HG03521 (cell line): ENCODE measurements at regions not wholly inside any gene's neighbourhood (a gene's known extent, or its start where the extent isn't known, plus 50 kb on each side); places are given as distances from the start of the nearest gene placed in this dataset.
"Not testable (repeated sequence)": the region's sequence is repeated elsewhere in the genome, so short reads cannot be mapped to it uniquely, and the experiment has no call there.

Experiments
- ATAC-seq: cut with Tn5 transposase; IDR thresholded peaks from one replicate; pipeline ENCODE4 v1.9.1; 2021; ENCODE audit warnings: mild to moderate bottlenecking, moderate library complexity; ENCODE audit not compliant: unreplicated experiment

GRCh38 chr11:34001557-34002064, 49.9 kb upstream of the CAPRIN1 start:
- no peak for ATAC-seq

DNA sequence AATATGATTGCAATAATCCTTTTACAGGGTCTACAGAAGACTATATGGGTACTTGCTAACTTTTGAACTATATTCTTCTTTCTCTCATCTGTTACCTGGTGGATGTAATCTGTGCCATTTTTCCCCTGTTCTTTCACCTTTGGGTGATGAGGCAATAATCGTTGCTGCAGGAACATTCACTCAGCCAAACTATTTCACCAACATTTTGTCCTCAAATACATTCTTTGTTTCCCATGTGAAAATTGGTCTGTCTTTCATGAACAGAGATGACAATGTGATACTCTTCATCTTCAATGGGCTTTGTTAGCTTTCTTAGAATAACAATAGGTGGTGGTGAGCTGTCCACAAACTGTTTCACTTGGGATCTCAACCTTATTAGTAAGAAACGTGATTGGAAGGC, 52.1 kb upstream of the CAPRIN1 start:
- ATAC-seq = no peak

- no peak for ATAC-seq
Observed at GRCh38 chr11:33997584-33998251, 53.8 kb upstream of the CAPRIN1 start.

GRCh38 chr11:33996498-33997454, 54.8 kb upstream of the CAPRIN1 start:
- peak; percentile 75 for ATAC-seq

- ATAC-seq = no peak
Observed at GRCh38 chr11:33994937-33995336, 56.6 kb upstream of the CAPRIN1 start.

GRCh38 chr11:33991136-33991535, 60.4 kb upstream of the CAPRIN1 start:
- not testable (repeated sequence) for ATAC-seq

DNA sequence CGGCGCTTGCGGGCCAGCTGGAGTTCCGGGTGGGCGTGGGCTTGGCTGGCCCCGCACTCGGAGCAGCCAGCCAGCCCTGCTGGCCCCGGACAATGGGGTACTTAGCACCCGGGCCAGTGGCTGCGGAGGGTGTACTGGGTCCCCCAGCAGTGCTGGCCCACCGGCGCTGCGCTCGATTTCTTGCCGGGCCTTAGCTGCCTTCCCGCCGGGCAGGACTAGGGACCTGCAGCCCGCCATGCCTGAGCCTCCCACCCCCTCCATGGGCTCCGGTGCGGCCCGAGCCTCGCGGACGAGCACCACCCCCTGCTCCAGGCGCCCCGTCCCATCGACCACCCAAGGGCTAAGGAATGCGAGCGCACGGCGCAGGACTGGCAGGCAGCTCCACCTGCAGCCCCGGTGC, 61.4 kb upstream of the CAPRIN1 start:
- not testable (repeated sequence) for ATAC-seq

DNA sequence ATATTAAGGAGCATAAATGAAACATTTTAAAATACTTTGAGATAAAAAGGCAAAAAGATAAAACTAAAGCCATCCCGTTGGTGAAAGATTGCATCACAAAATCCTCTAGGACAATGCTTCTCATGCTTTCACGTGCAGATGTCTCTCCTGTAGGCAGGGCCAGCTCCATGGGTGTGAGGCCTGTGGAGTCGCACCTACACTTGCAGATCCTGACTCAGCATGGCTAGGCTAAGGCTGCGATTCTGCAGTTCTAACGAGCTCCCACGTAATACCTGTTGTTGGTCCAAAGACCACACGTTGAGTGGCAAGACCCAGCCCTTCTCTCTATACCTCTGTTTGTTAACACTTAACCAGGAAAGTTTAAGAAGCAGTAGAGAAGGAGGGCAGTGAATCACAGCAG, 62.1 kb upstream of the CAPRIN1 start:
- ATAC-seq = no peak

DNA sequence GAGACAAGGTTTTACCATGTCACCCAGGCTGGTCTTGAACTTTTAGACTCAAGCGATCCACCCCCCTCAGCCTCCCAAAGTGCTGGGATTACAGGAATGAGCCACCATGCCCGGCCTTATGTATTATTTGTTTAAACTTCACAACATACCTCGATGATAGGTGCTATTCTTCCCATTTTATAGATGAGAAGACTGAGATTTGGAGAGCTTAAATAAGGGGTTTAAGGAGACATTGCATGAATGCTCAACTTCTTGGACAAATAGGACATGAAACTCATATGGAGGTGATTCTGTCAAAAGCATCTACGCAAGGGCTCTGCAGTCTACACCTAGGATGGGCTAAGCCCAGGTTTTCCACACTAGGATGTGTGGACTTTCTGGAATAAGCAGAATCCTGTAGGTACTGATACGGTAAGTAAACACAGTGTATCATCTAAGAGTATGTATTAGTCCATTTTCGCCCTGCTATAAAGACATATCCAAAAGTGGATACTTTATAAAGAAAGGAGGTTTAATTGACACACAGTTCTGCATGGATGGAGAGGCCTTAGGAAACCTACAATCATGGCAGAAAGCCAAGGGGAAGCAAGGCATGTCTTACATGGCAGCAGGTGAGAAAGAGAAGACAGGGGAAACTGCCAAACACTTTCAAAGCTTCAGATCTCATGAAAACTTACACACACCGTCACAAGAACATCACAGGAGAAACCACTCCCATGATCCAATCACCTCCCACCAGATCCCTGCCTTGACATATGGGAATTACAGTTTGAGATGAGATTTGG, 62.8 kb upstream of the CAPRIN1 start:
- no peak for ATAC-seq

DNA sequence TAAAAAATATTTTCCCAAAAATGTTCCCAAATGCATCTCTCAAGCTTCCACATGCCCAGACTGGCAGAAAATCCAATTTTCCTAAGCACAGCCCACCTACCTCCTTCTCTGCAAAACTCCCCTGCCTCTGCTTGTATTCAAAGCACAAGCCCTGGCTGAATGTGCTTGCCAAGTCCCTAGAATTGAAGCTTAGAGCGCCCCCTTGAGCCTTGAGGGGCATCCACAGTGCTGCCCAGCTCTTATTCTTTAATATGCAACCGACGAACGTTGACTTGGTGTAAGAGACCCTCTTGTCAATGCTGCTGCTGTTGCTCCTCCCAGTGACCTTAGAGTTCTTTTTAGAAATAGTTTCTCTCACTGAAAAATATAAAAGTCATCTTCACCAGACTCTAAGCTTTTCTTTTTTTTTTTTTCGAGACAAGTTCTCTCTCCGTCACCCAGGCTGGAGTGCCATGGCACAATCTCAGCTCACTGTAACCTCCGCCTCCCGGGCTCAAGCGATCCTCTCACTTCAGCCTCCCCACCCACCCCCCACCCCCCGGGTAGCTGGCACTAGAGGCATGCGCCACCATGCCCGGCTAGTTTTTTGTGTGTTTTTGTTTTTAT, 63.5 kb upstream of the CAPRIN1 start:
- ATAC-seq = no peak

- no peak for ATAC-seq
Observed at GRCh38 chr11:33987545-33987944, 64.0 kb upstream of the CAPRIN1 start.

GRCh38 chr11:33986597-33987501, 64.7 kb upstream of the CAPRIN1 start:
- ATAC-seq = not testable (repeated sequence)

- no peak for ATAC-seq
Observed at GRCh38 chr11:33984682-33985389, 66.7 kb upstream of the CAPRIN1 start.

- ATAC-seq = no peak
Observed at GRCh38 chr11:33982661-33983060, 68.9 kb upstream of the CAPRIN1 start.

DNA sequence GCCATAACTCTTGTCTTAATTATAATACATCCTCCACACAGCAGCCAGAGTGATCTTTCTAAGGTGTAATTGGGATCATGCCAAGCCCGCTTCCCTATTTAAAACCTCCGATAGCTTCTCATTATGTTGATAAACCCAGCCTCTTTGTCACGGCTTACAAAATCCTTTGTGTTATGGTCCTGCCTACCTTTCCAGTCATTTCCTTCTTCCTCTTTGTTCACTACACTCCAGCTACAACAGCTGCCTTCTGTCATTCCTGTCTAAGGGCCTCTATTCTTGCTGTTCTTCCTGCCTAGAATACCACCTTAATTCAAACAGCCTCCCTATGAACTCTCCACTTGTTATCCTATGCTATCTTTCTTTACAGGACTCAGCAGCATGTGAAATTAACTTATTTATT, 70.6 kb upstream of the CAPRIN1 start:
- ATAC-seq = no peak

GRCh38 chr11:33978376-33978775, 73.2 kb upstream of the CAPRIN1 start:
- ATAC-seq = no peak

DNA sequence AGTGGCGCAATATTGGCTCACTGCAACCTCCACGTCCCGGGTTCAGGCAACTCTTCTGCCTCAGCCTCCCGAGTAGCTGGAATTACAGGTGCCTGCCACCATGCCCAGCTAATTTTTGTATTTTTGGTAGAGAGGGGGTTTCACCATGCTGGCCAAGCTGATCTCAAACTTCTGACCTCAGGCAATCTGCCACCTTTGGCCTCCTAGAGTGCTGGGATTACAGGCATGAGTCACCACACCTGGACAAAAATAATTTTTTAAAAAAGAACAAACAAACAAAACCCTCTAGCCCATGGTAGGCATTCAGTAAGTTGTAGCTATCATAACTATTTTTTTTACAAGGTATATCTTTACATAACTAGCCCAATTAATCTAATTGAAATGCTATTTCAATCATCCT, 73.9 kb upstream of the CAPRIN1 start:
- ATAC-seq = no peak

DNA sequence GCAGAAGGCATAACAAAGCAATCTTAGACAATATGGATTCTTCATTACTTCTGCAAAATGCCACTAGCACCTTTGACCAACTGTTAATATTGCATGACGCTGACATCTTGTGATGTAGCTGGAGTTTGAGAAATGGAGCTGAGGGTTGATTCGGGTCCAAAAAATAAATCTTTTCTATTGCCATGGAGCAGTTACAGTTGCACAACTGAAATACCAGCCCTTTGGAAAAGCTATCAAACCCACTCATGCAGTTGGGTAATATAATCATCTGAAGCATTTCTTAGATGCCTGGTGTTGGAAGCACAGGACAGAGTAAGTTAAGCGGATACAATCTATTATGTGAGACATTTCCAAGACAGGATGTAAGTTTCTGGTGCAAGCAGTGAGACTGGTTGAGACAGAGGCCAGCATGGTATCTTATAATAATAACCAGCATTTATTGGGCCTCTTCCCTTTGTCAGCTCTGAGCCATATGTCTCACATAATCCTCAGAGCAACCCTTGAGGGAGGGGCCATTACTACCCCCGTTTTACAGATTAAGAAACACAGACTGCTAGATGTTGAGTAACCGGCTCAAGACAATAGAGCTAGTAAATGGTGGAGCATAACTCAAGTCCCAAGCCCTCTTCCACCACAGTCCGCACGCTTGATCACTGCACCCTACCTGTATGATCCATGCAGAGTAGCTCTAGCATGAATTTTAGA, 74.9 kb upstream of the CAPRIN1 start:
- ATAC-seq = no peak
